GM19099 (cell line): ENCODE measurements at regions not wholly inside any gene's neighbourhood (a gene's known extent, or its start where the extent isn't known, plus 50 kb on each side); places are given as distances from the start of the nearest gene placed in this dataset.

Experiments used
- POLR2A ChIP-seq: IDR thresholded peaks from 3 replicates; pipeline ENCODE4 v1.6.1; 2011; ENCODE audit warnings: low read depth; ENCODE audit not compliant: insufficient read length; ENCODE audit errors: extremely low read depth

GRCh38 chr5:83834306-83834705 is 113.7 kb upstream of the HAPLN1 start:
- no peak for TF ChIP-seq POLR2A

- no peak for TF ChIP-seq POLR2A
These were observed 111.2 kb upstream of the HAPLN1 start for GRCh38 chr5:83831834-83832233.

- TF ChIP-seq POLR2A, result no peak
These were observed 106.5 kb upstream of the HAPLN1 start for GRCh38 chr5:83827111-83827557.

- TF ChIP-seq POLR2A, result no peak
These were observed 96.9 kb upstream of the HAPLN1 start for GRCh38 chr5:83817591-83817990.

DNA sequence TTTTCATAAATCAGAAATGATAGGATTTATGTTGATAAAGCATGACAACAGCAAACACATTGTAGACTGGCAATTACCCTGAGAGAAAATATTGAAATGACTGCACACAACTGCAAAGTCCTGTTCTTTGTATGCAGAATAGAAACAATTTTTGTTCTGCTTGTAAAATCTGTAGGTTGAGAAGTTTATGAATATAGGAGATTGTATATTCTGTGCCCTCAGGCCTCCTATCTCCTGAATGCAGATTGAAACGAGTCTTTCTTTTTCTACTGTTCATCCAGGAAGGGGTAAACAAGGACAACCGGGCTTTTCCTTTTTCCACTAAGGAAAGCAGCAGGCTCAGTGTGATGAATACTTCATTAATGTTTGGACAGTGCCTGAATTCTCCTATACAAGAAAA is 95.0 kb upstream of the HAPLN1 start:
- no peak for TF ChIP-seq POLR2A

- no peak for TF ChIP-seq POLR2A
These were observed 89.9 kb upstream of the HAPLN1 start for GRCh38 chr5:83810511-83810910.

DNA sequence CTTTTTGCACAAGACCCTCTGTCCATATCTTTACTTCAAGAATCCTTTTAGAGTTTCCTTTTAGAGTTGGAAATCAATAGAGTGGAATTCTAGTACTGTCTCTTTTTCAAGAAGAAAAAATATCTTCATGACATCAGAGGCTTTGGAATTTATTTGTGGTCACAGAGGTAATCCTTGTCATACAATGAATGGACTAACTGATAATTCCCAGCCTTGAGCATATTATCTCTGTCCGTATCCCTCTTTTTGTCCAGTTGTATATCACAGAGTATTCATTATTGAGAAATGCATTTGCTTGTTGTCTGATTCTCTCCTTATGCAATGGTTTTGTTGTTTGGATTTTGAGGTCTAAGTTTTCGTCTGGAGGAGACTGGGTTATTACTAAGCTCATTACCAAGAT is 82.0 kb upstream of the HAPLN1 start:
- no peak for TF ChIP-seq POLR2A

DNA sequence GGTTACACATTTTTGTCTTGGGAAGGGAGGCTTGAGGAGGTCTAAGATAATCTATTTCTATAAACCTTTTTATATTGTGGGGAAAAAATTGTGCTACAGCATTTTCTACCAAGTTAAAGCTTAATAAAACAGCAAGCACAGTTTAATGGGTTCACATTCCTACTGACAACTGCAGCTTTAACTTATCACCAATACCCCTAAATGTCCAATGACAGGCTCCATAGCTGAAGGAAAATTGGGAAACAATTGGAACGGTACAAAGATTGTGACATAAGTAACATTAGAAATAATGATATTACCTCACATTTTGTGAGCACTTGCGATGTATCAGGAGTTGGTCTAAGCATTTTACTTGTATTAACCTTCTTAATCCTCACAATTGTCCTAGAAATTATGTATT is 79.5 kb upstream of the HAPLN1 start:
- no peak for TF ChIP-seq POLR2A

DNA sequence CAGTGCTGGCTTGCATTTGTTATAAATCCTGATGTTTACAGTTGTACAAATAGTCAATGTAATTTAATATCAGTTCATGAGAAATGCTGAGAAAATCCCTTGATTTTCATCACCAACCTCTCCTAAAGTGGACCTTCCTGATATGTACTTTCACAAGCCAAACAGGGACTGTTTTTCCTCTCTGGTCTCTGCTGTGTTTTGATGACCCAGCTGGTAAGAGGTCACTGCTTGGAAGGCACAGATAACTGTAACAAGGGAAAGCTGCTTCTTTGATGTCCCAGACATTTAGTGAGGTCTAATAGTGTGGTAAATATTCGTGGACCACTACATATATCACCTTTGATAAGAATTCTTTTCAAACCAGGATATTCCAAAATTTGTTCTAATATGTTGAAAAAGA is 68.7 kb upstream of the HAPLN1 start:
- TF ChIP-seq POLR2A, result no peak

DNA sequence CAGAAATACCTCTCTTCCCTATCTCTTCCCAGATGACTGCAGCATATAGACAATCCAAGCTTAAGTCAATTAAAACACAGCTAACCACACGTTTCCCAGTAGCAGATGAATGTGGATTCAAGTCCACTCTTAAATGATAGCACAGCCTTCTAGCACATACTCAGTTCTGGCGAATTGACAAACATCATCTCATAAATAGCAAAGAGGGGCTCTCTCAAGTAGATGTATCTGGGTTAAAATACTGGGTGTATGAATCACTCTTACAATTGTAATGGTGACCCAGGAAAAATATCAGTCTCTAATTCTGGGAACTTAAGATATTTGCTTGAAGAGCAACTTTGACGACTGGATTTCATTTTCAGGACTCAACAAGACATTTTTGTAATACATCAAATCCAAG is 67.0 kb upstream of the HAPLN1 start:
- no peak for TF ChIP-seq POLR2A

GRCh38 chr5:83785176-83785668 is 64.6 kb upstream of the HAPLN1 start:
- TF ChIP-seq POLR2A, result no peak

DNA sequence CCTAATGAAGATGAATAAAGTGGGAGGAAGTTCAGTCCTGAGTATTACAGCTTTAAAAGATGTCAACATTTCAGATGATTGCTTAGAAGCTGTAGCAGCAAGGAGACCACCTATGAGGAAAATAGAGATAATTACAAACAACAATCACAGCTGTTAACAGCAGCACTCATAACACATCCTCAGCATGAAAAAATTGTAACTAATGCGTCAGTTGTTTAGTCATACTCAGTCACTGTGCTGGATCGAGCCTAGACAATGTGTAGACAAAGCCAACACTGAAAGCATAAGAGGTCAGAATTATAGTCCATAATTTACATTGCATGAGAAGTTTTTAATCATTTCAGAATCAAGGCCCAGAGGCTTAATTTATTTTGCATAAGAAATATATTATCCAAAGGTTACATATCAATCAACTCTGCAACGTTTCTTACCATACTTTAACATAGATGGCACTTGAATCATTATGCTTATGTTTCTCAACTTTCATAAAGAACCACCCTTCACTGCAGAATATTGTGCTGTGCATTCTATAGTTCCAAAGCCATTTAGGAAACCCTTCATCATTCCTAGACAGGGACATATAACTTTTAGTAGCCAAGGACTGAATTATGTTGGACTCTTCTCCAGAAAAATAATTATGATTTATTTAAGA is 60.2 kb upstream of the HAPLN1 start:
- no peak for TF ChIP-seq POLR2A

GRCh38 chr5:83777856-83778255 is 57.2 kb upstream of the HAPLN1 start:
- TF ChIP-seq POLR2A, result no peak

- TF ChIP-seq POLR2A, result no peak
These were observed 55.9 kb upstream of the HAPLN1 start for GRCh38 chr5:83776437-83777031.
